Peyer's patch (tissue), 4 donors: ENCODE measurements at regions not wholly inside any gene's neighbourhood (a gene's known extent, or its start where the extent isn't known, plus 50 kb on each side); places are given as distances from the start of the nearest gene placed in this dataset.

Experiments used
- DNase-seq, 3 donors: peaks; one replicate each; pipeline ENCODE4 v3.0.0-alpha.2; 2017 to 2019
- H3K27ac ChIP-seq, 4 donors: fragments of 200-600 bp; sonication (generic); one replicate each; pipeline ENCODE4 v1.5.1; 2016 to 2019
- H3K27me3 ChIP-seq, 2 donors: fragments of 200-600 bp; sonication (generic); one replicate each; pipeline ENCODE4 v1.5.1; 2019
- H3K36me3 ChIP-seq, 3 donors: fragments of 200-600 bp; sonication (generic); one replicate each; pipeline ENCODE4 v1.5.1; 2016 to 2019
- H3K4me1 ChIP-seq, 4 donors: fragments of 200-600 bp; sonication (generic); one replicate each; pipeline ENCODE4 v1.5.1; 2016 to 2019
- H3K4me3 ChIP-seq, 4 donors: fragments of 200-600 bp; sonication (generic); 1 replicate in 3 of 4; 2 replicates in 1 of 4; pipeline ENCODE4 v1.5.1; 2016 to 2019; ENCODE audit warnings: mild to moderate bottlenecking in 1 of 4
- H3K9me3 ChIP-seq, 4 donors: fragments of 200-600 bp; sonication (generic); one replicate each; pipeline ENCODE4 v1.5.1; 2016 to 2019; ENCODE audit warnings: mild to moderate bottlenecking in 1 of 4
- POLR2A ChIP-seq, 2 donors: fragments of 450-650 bp; IDR thresholded peaks; one replicate each; pipeline ENCODE4 v1.5.1; 2017; ENCODE audit warnings: antibody characterized with exemption in 2 of 2, mild to moderate bottlenecking in 2 of 2, moderate library complexity in 2 of 2
- TF ChIP-seq, protein P1 (sequence below), 6 experiments: fragments of 450-650 bp in 4 of 6; fragments of 200-600 bp in 2 of 6; sonication (generic) in 1 of 6; IDR thresholded peaks; one replicate each; pipeline ENCODE4 v1.5.1; 2017 to 2019; ENCODE audit warnings: antibody characterized with exemption in 6 of 6, mild to moderate bottlenecking in 3 of 6, moderate library complexity in 1 of 6

DNA sequence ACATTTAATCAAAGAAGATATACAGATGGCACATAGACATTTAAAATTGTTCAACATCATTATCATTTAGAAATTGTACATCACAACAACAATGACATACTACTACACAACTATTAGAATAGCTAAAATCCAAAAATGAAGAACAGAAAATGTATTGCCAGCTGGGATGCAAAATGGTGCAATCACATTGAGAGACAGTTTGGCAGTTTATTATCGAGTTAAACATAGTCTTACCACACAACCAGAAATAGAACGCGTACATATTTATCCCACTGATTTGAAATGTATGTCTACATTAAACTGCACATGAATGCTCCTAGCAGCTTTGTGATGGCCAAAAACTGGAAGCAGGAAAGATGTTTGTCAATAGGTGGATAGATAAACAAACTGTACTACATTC is 791.5 kb upstream of the MGAT4C start:
- Histone ChIP-seq H3K9me3 (no peaks in the 10 kb centered on the region), H3K4me1 (no peaks in the 10 kb centered on the region), H3K27ac (no peak overlapping the region), H3K4me3 (no peak overlapping the region), H3K27me3 (no peaks in the 10 kb centered on the region), H3K36me3 (no peaks in the 10 kb centered on the region)
- TF ChIP-seq, protein P1, sequence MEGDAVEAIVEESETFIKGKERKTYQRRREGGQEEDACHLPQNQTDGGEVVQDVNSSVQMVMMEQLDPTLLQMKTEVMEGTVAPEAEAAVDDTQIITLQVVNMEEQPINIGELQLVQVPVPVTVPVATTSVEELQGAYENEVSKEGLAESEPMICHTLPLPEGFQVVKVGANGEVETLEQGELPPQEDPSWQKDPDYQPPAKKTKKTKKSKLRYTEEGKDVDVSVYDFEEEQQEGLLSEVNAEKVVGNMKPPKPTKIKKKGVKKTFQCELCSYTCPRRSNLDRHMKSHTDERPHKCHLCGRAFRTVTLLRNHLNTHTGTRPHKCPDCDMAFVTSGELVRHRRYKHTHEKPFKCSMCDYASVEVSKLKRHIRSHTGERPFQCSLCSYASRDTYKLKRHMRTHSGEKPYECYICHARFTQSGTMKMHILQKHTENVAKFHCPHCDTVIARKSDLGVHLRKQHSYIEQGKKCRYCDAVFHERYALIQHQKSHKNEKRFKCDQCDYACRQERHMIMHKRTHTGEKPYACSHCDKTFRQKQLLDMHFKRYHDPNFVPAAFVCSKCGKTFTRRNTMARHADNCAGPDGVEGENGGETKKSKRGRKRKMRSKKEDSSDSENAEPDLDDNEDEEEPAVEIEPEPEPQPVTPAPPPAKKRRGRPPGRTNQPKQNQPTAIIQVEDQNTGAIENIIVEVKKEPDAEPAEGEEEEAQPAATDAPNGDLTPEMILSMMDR (IDR thresholded peaks at IDR 0.05): no peak
- TF ChIP-seq POLR2A (IDR thresholded peaks at IDR 0.05): no peak
- DNase-seq: no peak

DNA sequence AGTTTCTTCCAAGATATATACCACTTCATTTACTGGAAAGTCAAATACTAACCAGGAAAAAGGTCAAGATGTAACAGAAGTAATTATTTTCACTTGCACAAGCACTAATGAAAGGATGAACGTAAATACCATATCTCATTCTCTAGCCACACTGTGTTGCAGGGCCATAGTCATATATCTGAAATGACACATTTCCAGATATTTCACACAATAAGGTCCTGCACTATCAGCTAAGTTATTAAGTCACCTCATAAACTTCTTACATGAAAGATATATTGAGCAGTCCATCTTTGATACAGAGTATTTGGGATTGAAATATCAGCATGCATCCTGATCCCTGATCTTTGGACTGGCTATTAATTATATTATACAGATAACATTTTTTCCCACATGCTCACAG is 783.3 kb upstream of the MGAT4C start:
- H3K4me3 ChIP-seq: no peak overlapping the region
- no peak for DNase-seq
- no peak for TF ChIP-seq POLR2A (IDR thresholded peaks at IDR 0.05)
- TF ChIP-seq, protein P1 (IDR thresholded peaks at IDR 0.05): no peak
- H3K27ac ChIP-seq: no peak overlapping the region
- no peaks in the 10 kb centered on the region for H3K4me1 ChIP-seq
- H3K9me3 ChIP-seq: no peaks in the 10 kb centered on the region
- no peaks in the 10 kb centered on the region for H3K27me3 ChIP-seq
- H3K36me3 ChIP-seq: no peaks in the 10 kb centered on the region

DNA sequence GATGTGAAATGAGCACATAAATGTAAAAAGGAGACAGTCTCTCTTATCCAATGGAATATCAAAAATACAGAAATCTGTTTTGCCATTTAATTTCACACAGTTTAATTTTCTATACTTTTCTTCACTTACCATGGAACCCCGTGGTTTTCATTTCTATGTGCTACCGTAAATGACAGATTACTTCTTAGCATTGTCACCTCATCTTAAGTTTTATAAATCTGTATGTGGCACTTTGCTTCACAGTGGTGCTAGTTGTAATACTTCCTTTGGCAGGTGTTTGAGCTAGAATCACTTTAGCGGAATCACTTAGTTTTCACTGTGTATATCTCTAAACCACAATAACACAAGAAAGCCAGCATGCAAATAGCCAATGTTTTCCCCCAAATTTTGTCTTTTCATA is 781.9 kb upstream of the MGAT4C start:
- TF ChIP-seq, protein P1 (IDR thresholded peaks at IDR 0.05): no peak
- no peak for TF ChIP-seq POLR2A (IDR thresholded peaks at IDR 0.05)

DNA sequence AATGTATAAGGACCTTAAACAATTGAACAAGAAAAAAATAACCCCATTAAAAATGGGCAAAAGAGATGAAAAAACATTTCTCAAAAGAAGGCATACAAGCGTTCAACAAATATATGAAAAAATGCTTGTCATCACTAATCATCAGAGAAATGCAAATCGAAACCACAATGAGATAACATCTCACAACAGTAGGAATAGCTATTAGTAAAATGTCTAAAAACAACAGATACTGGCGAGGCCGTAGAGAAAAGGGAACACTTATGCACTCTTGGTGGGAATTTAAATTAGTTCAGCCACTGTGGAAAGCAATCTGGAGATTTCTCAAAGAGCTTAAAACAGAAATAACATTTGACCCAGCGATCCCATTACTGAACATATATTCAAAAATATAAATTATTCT is 769.8 kb upstream of the MGAT4C start:
- no peaks in the 10 kb centered on the region for H3K4me1 ChIP-seq
- H3K27me3 ChIP-seq: no peaks in the 10 kb centered on the region
- no peaks in the 10 kb centered on the region for H3K9me3 ChIP-seq
- TF ChIP-seq POLR2A (IDR thresholded peaks at IDR 0.05): no peak
- TF ChIP-seq, protein P1 (IDR thresholded peaks at IDR 0.05): no peak
- no peaks in the 10 kb centered on the region for H3K36me3 ChIP-seq
- no peak overlapping the region for H3K27ac ChIP-seq
- no peak overlapping the region for H3K4me3 ChIP-seq
- DNase-seq: no peak

More for the DNA sequence above, 781.9 kb upstream of the MGAT4C start:
- Histone ChIP-seq H3K9me3 (no peaks in the 10 kb centered on the region), H3K4me3 (no peak overlapping the region), H3K27ac (no peak overlapping the region), H3K4me1 (no peaks in the 10 kb centered on the region), H3K36me3 (no peaks in the 10 kb centered on the region), H3K27me3 (no peaks in the 10 kb centered on the region)
- DNase-seq: no peak

DNA sequence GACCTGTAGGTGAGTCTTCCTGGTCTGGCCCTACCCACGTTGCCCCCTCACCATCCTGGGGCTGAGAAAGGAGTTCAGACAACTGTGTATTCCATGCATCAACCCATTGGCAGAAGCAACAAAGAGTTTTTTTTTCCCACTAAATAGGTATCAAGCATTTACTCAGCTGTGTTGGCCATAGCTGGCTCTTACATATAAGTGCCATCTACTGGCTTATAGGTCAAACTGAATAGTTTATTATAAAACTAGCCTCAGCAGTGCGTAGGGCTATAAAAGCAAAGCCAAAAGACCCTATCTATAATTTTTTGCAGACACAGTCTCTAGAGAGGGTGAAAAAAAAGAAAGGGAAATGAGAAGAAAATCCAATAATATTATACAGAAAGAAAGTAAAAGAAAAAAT is 765.2 kb upstream of the MGAT4C start:
- TF ChIP-seq, protein P1 (IDR thresholded peaks at IDR 0.05): no peak
- no peak for TF ChIP-seq POLR2A (IDR thresholded peaks at IDR 0.05)
- no peak overlapping the region for H3K4me3 ChIP-seq

DNA sequence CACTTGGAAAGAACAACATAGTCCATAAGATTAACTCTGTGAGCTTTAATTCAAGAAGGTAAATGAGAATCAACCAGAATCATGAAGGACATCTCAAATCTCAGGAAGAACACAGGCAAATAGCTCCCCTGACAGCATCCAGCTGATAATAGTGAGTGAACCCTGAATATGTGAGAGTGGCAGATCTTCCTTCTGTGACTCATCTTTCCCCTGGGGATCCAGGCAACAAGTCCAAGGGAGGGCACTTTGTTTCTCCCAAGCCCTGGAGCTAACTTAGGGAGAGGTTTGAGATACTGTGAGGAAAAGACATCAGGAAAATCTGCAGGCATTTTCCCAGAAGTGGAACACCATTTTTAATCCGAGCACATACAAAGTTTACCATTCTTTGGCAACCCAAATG is 763.9 kb upstream of the MGAT4C start:
- Histone ChIP-seq H3K4me3 (no peak overlapping the region), H3K36me3 (no peaks in the 10 kb centered on the region), H3K27ac (no peak overlapping the region), H3K4me1 (no peaks in the 10 kb centered on the region), H3K27me3 (no peaks in the 10 kb centered on the region), H3K9me3 (no peaks in the 10 kb centered on the region)
- TF ChIP-seq, protein P1 (IDR thresholded peaks at IDR 0.05): no peak
- no peak for TF ChIP-seq POLR2A (IDR thresholded peaks at IDR 0.05)
- no peak for DNase-seq

More for the DNA sequence above, 765.2 kb upstream of the MGAT4C start:
- Histone ChIP-seq H3K9me3 (no peaks in the 10 kb centered on the region), H3K27me3 (no peaks in the 10 kb centered on the region), H3K27ac (no peak overlapping the region), H3K4me1 (no peaks in the 10 kb centered on the region), H3K36me3 (no peaks in the 10 kb centered on the region)
- no peak for DNase-seq
